ENCODE measurements at regions not wholly inside any gene's neighbourhood (a gene's known extent, or its start where the extent isn't known, plus 50 kb on each side); places are given as distances from the start of the nearest gene placed in this dataset.
"Not testable (repeated sequence)": the region's sequence is repeated elsewhere in the genome, so short reads cannot be mapped to it uniquely, and the experiment has no call there.

DNA sequence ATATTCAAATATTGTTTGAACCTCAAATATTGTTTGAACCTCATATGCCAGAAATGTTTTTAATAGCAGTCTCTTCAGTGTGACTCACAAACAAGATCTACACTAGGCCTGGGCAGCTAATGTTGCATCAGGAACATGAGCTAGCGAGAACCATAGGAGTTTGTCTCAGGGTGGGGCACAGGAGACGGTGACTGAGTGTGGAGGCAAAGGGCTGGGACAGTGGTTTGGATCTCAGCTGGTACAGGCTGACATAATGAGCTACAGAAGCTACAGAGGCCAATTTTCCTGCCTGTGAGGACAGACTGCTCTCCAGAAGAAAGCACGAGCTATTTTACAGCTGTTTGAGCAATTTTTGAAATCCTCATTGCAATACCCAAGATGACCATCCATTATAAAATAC lies 224.7 kb downstream of the CENPC start:
- H3K4me3 ChIP-seq = no peak overlapping the region
- H3K27ac ChIP-seq = no peak overlapping the region
- no peaks in the 10 kb centered on the region for H3K4me1 ChIP-seq
- intact Hi-C loops (cut with DNase I) = loop anchor here (10.0 kb wide), 1 partner anchor 236 kb away; no protein-coding TSS in a partner anchor
- H3K9me3 ChIP-seq = no peaks in the 10 kb centered on the region
- no peak for TF ChIP-seq CTCF (IDR thresholded peaks at IDR 0.05)
- DNase-seq = no peak
- H3K36me3 ChIP-seq = no peaks in the 10 kb centered on the region
- no peaks in the 10 kb centered on the region for H3K27me3 ChIP-seq
- no peak overlapping the region for H3K9ac ChIP-seq (ENCODE audit: low read depth in 2 of 2, low read length in 2 of 2)

GRCh38 chr4:67319607-67320006 lies 225.7 kb downstream of the CENPC start:
- not testable (repeated sequence) for H3K4me1 ChIP-seq; H3K9ac ChIP-seq (ENCODE audit: low read depth in 2 of 2, low read length in 2 of 2); H3K4me3 ChIP-seq; DNase-seq; H3K27me3 ChIP-seq; H3K9me3 ChIP-seq; H3K27ac ChIP-seq; H3K36me3 ChIP-seq
- intact Hi-C loops (cut with DNase I) = loop anchor here (10.0 kb wide), 1 partner anchor 235 kb away; no protein-coding TSS in a partner anchor

DNA sequence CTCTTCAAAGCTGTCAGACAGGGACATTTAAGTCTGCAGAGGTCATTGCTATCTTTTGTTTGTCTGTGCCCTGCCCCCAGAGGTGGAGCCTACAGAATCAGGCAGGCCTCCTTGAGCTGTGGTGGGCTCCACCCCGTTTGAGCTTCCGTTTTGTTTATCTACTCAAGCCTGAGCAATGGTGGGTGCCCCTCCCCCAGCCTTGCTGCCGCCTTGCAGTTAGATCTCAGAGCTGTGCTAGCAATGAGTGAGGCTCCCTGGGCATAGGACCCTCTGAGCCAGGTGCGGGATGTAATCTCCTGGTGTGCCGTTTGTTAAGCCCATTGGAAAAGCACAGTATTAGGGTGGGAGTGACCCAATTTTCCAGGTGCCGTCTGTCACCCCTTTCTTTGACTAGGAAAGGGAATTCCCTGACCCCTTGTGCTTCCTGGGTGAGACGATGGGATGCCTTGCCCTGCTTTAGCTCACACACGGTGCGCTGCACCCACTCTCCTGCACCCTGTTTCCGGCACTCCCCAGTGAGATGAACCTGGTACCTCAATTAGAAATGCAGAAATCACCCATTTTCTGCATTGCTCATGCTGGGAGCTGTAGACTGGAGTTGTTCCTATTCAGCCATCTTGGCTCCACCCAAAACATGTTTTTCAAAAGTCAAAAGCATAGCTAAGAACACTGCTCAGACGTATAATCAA lies 244.7 kb downstream of the CENPC start:
- H3K4me1 ChIP-seq; H3K27ac ChIP-seq; H3K36me3 ChIP-seq; H3K9ac ChIP-seq (ENCODE audit: low read depth in 2 of 2, low read length in 2 of 2); intact Hi-C loops (cut with DNase I); DNase-seq; H3K9me3 ChIP-seq; H3K27me3 ChIP-seq; H3K4me3 ChIP-seq: not testable (repeated sequence)

- intact Hi-C loops (cut with DNase I) = no loop called here
- Histone ChIP-seq H3K9me3 (no peaks in the 10 kb centered on the region), H3K36me3 (no peaks in the 10 kb centered on the region), H3K4me1 (no peaks in the 10 kb centered on the region), H3K27me3 (no peaks in the 10 kb centered on the region), H3K9ac (ENCODE audit: low read depth in 2 of 2, low read length in 2 of 2) (no peak overlapping the region), H3K27ac (no peak overlapping the region), H3K4me3 (no peak overlapping the region)
- DNase-seq = no peak
- no peak for TF ChIP-seq CTCF (IDR thresholded peaks at IDR 0.05)
These were observed 252.7 kb downstream of the CENPC start for GRCh38 chr4:67292636-67293035.

GRCh38 chr4:67292045-67292444 lies 253.3 kb downstream of the CENPC start:
- no peak for TF ChIP-seq CTCF (IDR thresholded peaks at IDR 0.05)
- no peak for DNase-seq
- intact Hi-C loops (cut with DNase I) = no loop called here
- Histone ChIP-seq H3K27me3 (no peaks in the 10 kb centered on the region), H3K9ac (ENCODE audit: low read depth in 2 of 2, low read length in 2 of 2) (no peak overlapping the region), H3K9me3 (no peaks in the 10 kb centered on the region), H3K4me1 (no peaks in the 10 kb centered on the region), H3K36me3 (no peaks in the 10 kb centered on the region), H3K4me3 (no peak overlapping the region), H3K27ac (no peak overlapping the region)

DNA sequence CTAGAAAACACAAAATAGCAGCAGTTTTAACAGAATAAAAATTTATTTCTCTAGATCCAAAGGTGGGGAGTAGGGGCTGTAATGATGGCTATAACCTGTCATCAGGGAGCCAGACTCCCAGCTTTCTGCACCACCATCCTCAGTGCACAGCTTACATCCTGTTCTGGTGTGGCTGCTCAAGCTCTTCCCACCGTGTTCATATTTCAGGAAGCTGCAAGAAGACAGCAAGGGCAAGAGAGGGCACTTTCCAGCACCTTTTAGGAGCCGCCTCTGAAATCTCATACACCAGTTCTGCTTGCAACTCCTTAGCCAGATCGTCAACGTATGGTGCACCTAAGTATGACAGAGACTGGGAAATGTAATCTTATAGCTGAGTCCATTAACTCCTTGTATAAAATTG lies 253.7 kb downstream of the CENPC start:
- TF ChIP-seq CTCF (IDR thresholded peaks at IDR 0.05) = no peak
- no peaks in the 10 kb centered on the region for H3K36me3 ChIP-seq
- intact Hi-C loops (cut with DNase I) = no loop called here
- H3K27me3 ChIP-seq = no peaks in the 10 kb centered on the region
- H3K27ac ChIP-seq = no peak overlapping the region
- H3K4me3 ChIP-seq = no peak overlapping the region
- no peak overlapping the region for H3K9ac ChIP-seq (ENCODE audit: low read depth in 2 of 2, low read length in 2 of 2)
- H3K4me1 ChIP-seq = no peaks in the 10 kb centered on the region
- DNase-seq = no peak
- H3K9me3 ChIP-seq = no peaks in the 10 kb centered on the region

Measured in colonic mucosa (tissue), 4 donors.